ENCODE measurements at regions not wholly inside any gene's neighbourhood (a gene's known extent, or its start where the extent isn't known, plus 50 kb on each side); places are given as distances from the start of the nearest gene placed in this dataset.

GRCh38 chr20:60543598-60543997 lies 585.4 kb downstream of the CDH26 start:
- no peak for TF ChIP-seq SIN3A (conservative IDR thresholded peaks at IDR 0.05 in 1 of 2, IDR thresholded peaks at IDR 0.05 in 1 of 2; ENCODE audit: low read depth in 1 of 2, low read length in 2 of 2)
- TF ChIP-seq POLR2AphosphoS5 (IDR thresholded peaks at IDR 0.05; ENCODE audit: low read depth, low read length): no peak
- TF ChIP-seq, protein P1, sequence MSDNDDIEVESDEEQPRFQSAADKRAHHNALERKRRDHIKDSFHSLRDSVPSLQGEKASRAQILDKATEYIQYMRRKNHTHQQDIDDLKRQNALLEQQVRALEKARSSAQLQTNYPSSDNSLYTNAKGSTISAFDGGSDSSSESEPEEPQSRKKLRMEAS (IDR thresholded peaks at IDR 0.05): no peak
- no peak for TF ChIP-seq EZH2 (IDR thresholded peaks at IDR 0.05; ENCODE audit: low read depth, low read length, severe bottlenecking)
- no peak for TF ChIP-seq CBX8 (IDR thresholded peaks at IDR 0.05; ENCODE audit: borderline replicate concordance, low read depth, low read length)
- no peak for TF ChIP-seq CTCF (IDR thresholded peaks at IDR 0.05; ENCODE audit: control extremely low read depth in 1 of 3, insufficient read depth in 1 of 3, low read depth in 1 of 3, low read length in 3 of 3)
- no peak for TF ChIP-seq POLR2A (IDR thresholded peaks at IDR 0.05; ENCODE audit: control extremely low read depth in 1 of 2, low read depth in 2 of 2, low read length in 2 of 2)
- no peak for TF ChIP-seq SUZ12 (IDR thresholded peaks at IDR 0.05; ENCODE audit: low read length)
- no peak for TF ChIP-seq HDAC2 (IDR thresholded peaks at IDR 0.05; ENCODE audit: borderline replicate concordance in 1 of 2, low read depth in 2 of 2, low read length in 2 of 2)
- TF ChIP-seq TBP (IDR thresholded peaks at IDR 0.05; ENCODE audit: low read depth, low read length): no peak
- no peak for TF ChIP-seq SP2 (IDR thresholded peaks at IDR 0.05; ENCODE audit: low read length)

Data from H1 (cell line).